Hematopoietic multipotent progenitor cell (in vitro differentiated cells): ENCODE measurements at regions not wholly inside any gene's neighbourhood (a gene's known extent, or its start where the extent isn't known, plus 50 kb on each side); places are given as distances from the start of the nearest gene placed in this dataset.

Experiments used
- DNase-seq, 3 donors: peaks; one replicate each; pipeline ENCODE4 v3.0.0-alpha.2; 2011 to 2015; ENCODE audit warnings: low read depth in 2 of 3, low spot score in 2 of 3

DNA sequence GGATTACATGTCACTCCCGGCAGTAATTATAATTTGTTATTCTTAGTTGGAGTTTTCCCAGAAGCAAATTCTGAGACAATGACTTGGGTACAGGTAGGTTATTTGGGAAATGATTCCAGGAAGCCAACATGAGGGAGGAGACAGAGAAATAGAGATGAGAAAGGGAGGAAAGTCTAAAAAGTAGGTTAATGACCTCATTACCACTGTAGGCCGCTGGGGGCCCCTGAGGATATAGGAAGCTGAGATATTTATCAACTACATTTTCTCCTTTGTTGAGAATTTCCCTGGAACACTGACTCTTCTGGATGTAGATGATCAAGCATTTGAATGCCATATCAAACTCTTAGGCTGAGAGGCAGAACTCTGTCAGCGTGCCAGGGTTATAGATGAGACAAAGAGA lies 284.3 kb downstream of the ICOS start:
- DNase-seq = no peak

DNA sequence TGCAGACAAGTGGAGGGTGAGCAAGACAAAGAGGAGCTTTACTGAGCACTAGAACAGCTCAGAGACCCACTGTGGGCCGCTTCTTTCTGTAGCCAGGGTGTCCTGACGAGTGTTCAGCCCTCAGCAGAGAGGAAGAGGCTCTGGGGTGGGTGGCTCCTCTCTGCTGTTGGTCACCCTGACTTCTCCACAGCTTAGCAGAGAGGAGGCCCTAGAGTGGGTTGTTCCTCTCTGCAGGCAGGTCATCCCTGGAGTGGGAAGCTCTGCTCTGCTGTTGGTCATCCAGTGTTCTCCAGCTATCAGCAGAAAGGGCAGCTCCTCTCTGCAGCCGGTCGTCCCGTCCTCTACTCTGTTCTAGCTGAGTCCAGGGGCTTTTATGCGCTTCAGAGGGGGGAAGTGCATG lies 286.5 kb downstream of the ICOS start:
- DNase-seq = no peak

DNA sequence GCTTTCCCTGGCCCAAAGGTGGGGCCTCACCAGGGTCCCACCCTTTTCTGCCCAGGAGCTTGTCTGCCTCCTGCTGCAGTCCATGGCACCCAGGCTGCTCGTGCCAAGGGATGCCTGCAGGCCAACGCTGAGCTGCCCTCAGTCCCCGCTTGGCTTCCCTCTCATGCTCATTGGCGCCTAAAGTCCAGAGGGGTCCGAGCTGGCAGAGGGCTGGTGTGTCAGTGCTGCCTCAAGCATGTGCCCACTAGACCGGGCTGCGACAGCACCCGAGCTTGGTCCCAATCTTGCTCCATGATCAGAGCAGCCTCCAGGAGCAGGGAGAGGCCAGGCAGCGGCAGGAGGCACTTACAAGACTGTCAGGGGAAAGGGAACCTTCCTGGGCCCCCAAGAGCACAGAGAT lies 287.0 kb downstream of the ICOS start:
- DNase-seq = no peak

DNA sequence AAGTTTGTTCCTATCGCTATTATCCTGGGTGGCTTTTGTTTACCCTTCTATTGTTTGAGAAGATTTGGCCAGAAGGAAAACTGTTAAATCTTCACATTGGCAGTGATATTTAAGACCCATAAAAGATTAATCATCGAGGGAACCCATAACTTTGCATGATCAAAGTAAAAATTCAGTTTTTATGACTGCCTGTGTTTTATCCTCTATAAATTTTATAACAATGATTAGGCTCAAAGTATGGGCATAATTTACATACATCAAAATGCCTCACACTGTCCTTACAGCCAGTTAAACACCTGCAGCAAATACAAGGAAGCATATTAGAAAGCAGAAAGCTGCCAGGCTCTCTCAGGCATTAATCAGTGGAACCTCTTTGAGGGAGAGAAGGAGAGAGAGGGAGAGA lies 289.1 kb downstream of the ICOS start:
- DNase-seq = no peak

DNA sequence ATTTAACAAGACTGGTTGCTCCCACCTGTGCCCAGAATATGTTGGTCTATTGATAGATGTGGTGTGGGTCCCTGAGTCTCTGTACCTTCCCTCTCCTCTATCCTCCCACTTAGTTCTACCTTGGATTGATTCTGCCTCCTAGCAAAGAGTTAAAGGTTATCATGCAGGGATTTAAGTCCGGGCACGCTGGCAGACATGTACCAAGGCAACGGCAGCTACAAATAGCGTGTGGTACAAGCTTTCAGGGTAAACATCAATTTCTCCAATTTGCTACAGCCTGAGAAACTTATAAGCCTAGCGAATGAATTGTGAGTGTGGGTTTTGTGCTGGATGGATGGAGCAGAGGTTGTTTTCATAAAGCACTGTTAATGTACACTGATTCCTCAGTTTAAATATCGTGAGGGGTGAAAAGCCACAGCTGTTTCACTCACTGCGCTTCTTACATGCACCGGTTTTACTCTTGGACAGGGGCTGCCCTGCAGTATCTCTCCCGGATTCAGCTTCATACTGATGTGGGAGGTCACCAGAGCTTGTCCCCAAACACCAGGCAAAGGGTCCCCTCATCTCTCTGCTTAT lies 289.8 kb downstream of the ICOS start:
- DNase-seq = no peak

DNA sequence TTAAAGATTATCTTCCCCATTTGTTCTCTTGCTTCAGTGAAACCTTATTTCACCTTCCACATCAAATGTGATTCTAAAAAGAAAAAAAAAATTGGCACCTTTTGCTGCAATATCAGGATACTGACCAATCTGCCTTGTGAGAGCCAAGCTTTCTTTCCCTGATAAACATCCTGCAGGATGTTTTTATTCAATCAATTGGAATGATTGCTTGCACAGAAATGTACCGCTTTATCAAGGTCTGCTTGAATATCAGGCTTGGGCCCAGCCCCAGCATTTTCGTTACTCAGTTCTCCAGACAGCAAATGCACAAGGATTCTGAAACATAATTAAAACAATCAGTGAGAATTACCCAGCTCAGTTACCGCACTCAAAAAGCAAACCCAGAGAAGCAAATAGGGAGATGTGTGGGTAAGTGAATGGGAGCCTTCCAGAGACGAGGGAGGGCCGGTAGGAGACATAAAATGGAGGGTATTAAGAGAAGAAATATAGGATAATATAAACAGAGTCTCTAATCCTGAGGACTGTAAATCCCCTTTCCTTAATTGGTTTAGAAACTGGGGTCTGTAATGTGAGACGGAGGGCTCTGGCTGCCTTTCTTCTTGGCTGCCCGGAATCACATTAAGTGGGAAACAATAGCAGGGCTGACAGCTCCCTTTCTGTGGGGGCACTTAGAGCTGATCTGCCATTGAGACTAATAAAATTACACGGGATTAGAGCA lies 291.8 kb downstream of the ICOS start:
- DNase-seq = no peak

DNA sequence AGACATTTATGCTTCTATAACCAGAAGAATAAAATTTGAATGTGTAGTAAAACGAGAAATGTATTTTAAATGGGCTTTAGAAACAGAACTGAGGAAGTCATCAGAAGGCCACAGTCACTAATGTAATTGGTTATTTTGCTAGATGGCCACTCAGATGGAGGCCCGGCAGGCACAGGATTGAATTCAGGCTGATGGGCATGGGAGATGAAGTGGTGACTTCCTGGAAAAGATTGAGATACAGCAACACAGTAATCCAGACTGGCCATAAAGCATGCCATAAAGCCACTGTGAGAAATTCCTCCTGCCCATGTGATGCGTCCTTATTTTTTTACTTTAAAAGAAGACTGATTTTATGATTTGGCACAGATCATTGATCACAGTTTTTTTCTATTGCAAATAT lies 297.7 kb downstream of the ICOS start:
- no peak for DNase-seq

DNA sequence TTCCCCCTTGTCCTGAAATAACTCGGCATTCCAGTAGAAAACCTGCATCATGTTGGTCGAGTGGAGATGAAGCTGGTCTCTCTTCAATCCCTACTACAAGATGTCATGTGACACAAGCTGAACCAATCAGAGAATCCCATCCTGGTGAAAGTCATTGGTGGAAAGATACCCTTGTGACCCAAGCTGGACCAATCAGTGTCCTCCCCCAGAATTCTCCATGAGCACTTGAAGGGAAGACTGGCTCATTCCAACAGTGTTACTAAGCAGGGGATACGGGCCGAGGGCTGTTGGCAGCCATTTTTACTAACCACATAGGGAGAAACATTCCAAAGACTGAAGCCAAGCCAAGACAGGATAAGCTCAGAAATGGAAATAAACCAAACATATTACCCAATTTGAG lies 298.3 kb downstream of the ICOS start:
- DNase-seq = no peak

DNA sequence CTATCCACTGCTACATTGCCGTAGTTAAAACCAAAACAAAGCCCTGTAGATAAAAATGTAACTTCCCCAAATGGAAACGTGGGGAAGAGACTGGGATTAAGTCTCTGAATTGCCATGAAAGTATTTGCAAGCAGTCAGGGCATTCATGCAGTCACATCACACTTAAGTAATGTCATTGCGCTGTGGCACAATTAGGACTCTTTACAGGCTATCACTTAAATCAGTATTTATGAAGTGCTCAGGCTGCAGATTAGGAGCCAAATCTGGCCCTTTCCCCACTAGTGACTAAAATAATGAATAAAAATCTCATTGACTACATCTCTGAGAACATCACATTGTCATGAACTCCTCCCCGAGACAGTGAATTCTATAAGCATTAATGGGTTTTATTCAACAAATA lies 300.9 kb downstream of the ICOS start:
- no peak for DNase-seq

DNA sequence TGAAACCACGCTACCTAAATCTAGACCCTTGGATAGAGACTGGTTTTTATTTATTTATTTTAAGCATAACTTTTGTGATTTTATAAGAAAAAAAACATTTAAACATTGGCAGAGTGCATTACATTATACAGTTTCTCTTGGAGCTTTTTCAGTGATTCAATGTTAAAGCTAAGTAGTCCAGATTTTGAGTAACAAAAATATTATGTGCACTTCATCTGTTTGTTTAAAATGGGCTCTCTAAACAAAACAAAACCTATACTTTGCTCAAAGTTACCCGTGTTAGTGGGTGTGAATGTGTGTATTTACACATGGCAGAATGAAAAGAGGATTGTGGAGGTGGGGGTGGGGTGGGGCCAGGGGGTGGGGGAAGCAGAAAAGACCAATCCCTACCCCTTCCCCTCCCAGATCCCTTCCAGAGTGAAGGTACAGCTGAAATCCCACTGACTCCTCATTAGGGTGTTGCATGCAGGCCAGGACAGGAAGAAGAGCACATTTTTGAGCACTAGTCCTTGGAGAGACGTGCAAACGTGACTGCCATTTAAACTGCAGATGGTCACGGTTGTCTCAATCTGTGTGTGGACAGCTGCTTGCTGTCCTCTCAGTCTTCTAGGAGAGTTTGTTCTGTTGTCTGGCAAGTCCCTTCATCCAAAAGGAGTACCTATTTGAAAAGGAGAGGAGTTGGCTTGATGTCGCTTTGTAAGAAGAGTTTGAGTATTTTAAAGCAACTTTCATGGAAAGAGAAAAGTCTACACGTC lies 303.0 kb downstream of the ICOS start:
- DNase-seq = no peak

DNA sequence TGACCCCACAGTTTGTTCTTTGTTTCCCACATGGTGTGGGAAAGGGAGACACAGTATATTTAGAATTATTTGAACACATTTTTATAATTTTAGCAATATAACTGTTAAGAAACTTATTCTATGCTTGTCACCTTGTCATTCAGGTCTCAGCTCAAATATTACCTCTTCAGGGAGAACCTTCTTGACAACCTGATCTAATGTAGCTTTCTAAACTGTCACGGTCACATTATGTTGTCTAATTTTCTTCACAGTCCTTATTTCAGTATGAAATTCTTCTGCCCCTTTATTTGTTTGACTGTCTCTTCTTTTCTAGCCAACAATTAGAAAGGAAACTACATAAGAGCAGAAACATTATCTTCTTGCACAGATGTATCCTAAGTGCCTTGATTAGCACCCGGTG lies 304.3 kb upstream of the PARD3B start:
- no peak for DNase-seq

DNA sequence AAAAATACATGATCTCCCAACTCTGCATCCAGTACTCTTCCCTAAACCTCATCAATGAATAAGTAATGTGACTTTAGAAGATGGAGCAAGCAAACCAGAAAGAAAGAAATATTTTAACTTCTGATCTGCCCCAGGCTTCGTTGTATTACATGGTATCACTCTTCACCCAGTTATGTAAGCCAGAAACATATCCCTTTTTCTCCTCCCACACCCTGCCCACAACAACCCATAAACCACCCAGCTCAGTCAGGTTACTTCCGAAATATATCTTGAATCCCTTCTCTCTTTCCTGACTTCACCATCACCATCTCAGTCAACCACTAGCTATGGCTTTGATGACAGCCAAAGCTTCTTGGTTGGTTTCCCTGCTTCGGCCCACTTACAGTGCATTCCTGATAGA lies 295.8 kb upstream of the PARD3B start:
- no peak for DNase-seq

DNA sequence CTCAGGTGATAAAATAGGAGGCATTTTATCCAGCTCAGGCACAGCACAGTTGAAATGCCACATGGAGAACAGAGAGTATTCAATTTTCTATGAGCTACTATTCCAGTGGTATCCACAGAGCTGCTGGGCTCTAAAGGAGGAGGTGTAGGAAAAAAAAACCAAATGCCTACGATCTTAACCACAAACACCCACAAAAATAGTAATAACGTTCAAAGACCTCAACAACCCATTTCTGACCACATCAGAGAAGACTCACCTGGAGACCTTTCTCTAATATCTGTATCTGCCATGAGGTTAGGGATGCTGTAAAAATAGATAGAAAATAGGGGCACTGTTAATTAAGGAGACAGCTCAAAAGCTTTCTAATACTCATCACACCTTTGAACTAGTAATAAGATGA lies 294.6 kb upstream of the PARD3B start:
- DNase-seq = no peak

DNA sequence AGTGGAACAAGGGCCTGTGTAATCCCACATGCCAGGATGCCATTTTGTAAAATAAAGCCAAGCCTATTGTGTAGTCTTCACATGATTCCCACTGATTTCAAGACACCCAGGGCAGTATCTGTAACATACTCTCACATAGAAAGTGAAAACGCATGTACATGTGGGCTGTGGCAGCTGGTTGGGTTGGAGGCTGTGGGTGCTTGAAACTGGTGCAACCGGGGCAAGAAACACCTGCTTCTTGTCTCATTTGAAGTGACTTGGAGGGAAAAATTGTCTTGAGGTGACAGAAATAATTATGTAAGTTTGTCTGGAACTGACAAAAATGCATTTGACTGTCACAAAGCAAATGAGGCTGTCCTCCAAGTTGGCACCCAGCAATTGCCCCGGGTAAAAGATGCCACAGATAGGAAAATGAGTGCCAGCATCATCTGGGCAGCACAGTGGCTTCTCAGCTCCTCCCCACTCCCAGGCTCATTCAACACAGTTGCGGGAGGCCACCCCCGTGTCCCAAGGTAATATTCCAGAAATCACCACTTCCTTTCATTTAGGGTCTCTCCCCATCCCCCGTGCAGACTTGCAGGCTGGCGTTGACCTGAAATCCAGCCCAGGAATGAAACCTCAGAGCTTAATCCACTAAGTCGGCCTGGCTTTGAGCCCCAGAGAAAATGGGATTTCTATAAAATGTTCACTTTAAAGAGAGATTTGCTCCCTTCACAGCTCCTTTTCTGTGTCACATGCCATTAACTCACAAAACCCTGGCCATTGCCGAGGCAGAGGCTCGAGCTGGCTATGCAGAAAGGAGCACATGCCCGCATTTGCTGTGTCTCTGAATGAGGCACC lies 293.9 kb upstream of the PARD3B start:
- DNase-seq = no peak

DNA sequence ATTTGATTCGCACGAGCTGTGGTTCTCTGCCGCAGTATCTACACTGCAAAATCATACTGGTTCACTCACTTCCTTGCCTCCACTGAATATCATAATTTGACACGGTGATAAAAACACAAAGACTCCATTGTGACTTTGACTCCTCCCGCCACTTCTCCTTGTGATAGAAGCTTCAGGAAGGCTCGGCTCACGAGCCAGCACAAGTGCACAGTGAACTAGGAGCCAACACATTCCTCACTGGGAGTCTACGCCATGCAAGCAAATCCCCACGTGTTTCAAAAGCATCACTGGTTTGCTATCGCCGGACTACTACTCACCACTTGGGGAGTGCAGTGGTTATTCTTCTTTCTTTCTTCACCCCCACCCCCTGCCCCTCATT lies 293.3 kb upstream of the PARD3B start:
- no peak for DNase-seq

DNA sequence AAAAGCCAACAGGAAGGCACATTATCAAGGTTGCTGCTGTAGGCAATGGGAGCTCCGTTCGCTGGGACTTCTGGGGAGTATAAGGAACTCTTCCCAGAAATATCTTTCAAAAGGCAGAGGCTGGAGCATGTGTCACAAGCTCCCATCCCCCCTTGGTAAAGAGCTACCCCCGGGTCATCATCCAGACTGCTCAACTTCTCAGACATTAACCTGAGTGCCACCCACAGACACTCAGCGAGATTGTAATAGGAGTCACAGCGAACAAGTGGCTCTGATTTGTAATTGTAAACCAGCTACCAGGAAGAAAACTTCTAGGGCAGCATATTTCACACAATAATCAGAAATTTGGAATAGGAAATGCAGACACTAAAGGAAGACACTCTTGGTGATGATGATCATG lies 290.2 kb upstream of the PARD3B start:
- DNase-seq = no peak

DNA sequence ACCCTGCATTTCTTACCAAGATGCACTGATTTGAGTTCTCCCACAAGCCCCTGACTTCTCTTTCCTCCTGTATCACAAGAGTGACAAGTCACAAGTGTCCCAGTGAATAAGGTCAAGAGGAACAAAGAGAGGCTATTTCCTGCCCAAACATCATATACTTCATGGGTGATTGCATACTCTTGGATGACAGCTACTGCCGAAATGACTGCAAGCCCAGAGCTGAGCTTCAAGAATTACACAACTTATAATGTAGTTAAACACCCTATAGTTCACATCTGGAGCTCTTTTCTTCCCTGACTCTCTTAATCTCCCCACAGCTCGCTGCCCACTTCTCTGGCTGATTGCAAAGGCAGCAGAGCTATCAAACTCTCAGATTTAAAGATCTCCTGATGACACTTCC lies 289.7 kb upstream of the PARD3B start:
- no peak for DNase-seq

DNA sequence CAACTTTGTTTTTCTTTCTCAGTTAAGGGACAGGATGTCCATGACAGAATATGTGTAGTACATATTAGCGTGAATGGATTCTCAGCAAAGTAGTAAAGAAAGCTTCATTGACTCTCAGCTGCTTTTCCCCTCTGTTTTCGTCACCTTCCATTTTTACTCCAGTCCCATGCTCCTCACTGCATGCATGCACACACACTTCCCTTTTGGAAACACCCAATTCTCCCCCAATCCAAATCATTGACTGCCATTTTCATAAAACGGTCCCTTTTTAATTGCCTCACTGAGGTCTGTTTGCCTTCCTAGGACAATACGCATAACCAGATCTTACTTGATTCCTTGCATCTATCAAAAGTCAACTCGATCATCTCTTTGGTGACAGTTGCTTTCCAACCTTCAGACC lies 287.5 kb upstream of the PARD3B start:
- DNase-seq = no peak

DNA sequence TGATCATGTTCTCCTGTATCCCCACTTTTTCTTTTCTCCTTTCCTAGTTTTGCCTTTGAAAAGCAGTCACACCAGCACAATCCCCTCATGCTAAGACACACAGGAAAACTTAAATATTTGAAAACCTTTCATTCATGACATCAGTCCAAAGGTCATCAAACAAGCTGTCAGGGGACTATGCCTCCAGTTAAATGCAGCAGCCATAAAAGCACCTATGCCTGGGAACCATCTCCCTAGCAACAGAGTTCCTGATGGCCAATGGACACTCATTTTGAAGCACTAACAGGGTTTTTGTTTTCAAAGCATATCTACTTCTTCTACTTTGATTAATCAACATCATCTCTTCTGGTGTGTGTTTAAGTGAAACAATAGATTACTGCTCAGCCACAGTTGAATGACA lies 286.4 kb upstream of the PARD3B start:
- DNase-seq = no peak

DNA sequence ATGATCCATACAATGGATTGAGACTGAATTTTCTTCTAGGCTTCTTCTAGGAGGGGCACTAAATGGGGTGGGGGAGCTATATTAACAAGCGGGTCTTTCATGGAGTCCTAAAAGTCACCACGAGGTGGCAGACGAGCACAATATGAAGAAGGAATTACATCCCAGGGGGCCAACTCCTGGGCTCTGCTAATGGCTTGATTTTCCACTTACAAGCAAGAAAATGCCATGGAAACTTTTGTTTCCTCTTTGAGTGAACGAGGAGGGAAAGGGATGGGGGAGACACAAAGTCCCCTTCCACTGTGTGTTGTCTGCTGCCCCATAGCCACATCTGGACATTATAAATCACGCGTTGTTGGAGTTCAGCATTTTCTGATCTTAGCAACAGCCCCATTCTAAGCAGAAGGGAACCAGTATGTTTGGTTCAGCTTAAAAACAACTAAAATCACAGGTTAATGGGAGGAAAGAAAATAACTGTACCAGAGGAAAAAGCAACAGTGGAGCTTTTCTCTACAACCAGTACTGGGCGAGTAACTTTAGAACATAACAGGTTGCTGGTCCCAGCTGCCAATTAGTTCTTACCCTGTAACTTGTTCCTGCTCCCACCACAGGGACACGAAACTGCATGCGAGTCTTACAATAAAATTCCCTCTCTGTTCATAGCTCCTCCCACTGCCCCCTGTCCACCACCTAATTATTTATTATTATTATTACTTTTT lies 285.0 kb upstream of the PARD3B start:
- peak; percentile 16 to 71 (median 58) for DNase-seq

DNA sequence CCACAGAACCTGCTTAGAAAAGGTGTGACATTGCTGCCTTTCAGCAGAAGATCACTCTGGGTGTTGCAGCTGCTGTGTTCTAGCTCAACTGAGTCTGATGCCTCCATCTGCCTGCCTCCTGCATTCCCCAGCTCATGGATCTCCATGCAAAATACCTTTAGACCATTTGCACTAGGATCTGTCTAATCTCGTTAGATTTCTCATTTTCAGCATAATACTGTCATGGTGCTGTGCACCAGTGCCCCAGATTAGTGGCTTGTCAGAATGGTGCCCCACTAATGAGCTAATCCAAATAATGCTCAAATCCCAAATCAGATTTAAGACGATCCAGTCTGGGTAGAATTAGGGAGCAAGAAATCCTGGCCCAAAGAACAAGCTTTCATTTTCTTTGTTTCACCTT lies 284.4 kb upstream of the PARD3B start:
- no peak for DNase-seq
